ENCODE measurements at regions not wholly inside any gene's neighbourhood (a gene's known extent, or its start where the extent isn't known, plus 50 kb on each side); places are given as distances from the start of the nearest gene placed in this dataset.

DNA sequence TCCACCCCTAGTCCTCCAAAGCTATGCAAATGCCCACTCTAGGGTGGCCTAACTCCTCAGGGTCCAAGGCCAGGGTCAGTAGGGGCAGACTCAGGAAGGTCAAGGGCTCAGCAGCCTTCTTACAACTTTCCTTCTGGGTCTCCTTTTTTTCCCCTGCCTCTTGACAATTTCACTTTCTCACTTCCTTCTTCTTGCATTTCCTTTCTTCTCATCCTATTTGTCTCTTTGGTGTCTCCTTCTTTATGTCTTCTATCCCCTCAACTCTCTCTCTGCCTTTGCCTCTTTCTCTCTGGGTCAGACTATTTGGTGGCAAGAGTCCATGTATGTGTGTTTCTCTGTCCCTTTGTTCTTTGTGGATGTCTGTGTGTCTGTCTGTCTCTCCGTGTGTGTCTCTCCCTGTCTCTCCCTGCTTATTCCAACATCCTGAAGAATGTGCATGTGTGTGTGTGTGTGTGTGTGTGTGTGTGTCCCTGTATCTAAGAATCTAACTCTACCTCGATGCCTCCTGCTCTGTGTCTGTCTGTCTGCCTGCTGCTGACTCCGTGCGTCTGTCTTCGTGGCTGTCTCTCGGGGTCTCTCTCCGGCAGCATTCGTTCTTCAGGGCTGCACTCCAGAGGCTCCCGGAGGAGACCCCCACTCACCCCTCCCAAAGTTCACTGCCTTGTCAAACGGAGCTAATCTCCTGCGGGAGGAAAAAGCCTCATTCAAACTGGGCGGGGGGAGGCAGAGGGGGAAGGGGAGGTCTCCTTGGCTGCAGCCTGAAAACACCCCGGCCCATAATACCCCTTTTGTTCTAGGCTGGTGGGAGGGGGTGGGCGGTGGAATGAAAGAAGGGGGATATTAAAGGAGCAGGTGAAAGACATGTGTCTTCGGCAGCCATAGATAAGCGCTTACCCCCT, 51.7 kb upstream of the FOXP4 start:
- H3K27ac Mint-ChIP-seq, result no peak overlapping the region
- peaks cover 17% of the 10 kb centered on the region for H3K4me1 Mint-ChIP-seq
- ATAC-seq (no peak), DNase-seq (no peak)
- peaks cover 5% of the 10 kb centered on the region for H3K36me3 Mint-ChIP-seq (ENCODE audit: low read depth)
- H3K9me3 ChIP-seq (ENCODE audit: control insufficient read depth, low read length, poor library complexity, severe bottlenecking), result no peaks in the 10 kb centered on the region
- H3K4me3 Mint-ChIP-seq, result no peak overlapping the region
- H3K27me3 Mint-ChIP-seq, result peaks cover 59% of the 10 kb centered on the region

All from T-helper 17 cell (primary cell).